DMS53 treated with DMSO at 0.1 percent for 48 hours (cell line): ENCODE measurements at regions not wholly inside any gene's neighbourhood (a gene's known extent, or its start where the extent isn't known, plus 50 kb on each side); places are given as distances from the start of the nearest gene placed in this dataset.
"Not testable (repeated sequence)": the region's sequence is repeated elsewhere in the genome, so short reads cannot be mapped to it uniquely, and the experiment has no call there.

ENCODE experiments used
- DNase-seq: peaks from one replicate; lab custom pipeline; 2025; ENCODE audit not compliant: unreplicated experiment; lab: John Stamatoyannopoulos, UW

GRCh38 chr11:82536706-82537105 lies 197.0 kb downstream of the FAM181B start:
- no peak for DNase-seq

DNA sequence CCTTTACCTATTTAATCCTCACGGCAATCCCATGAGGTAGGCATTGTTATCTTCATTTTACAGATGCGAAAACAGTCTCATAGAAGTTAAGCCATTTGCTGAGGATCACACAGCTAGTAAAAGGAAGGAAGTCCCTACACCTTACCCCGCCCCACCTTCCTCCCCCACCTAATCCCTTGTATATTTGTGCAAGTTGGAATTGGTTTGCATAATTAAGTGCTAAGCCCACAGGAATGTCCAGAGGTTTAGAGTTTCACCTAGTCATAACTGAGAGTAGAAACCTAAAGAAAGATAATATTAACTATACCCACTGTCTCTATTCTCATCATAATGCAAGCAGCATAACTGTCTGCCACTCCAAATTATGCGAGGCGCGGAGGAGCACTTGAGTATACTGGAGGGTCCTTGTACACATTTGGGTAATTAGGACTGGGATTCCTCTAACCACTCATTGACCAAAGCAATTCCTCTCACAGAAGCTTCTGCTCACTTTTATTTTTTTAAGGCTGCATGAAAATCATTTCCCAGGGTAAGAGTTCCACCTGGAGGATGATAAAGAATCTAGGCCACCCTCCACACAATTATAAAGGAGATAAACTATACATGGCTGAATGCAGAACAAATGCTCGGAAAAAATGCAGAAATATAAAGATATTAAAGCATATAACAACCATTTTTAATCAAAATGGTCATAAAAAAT lies 199.9 kb downstream of the FAM181B start:
- peak; percentile 62 for DNase-seq

DNA sequence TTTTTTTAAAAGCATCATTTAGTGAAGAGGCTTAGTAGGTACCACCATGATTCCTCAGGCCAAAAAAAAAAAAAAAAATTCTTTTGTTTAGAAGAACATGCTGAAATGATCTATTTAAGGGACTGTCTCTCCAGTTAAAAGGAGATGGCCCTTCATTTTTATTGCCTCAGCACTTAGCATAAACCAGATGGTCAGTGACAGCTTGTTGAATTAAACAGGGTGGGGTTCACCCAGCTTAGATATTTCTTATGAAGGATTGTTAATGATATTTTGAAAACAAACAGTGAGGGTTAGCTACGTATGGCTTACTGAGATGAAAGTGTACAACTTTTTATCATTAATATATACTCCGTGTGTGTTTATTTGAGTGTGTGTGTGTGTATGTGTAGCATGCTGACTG lies 203.7 kb downstream of the FAM181B start:
- DNase-seq: no peak

DNA sequence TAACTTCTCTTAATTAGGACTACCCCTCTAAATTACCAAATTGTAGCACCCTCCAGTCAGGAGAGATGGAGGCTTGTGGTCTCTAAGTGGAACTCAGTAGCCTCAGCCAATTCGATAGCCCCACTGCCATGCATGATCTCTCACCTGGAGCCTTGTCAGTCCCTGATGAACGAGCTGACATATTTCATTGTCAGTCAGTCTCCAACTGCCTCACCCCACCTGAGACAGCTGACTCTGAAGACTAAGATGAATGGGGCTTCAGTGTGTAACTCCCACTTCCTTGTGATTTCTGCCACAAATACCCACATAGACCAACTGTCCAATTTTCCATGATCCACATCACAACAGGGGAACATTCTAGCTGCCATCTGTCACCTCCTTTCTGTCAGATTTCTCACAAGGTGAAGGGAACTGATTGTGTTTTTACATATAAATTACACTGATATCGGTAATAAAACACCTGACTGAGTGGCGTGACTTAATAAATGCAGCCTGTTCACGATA lies 206.5 kb downstream of the FAM181B start:
- no peak for DNase-seq

DNA sequence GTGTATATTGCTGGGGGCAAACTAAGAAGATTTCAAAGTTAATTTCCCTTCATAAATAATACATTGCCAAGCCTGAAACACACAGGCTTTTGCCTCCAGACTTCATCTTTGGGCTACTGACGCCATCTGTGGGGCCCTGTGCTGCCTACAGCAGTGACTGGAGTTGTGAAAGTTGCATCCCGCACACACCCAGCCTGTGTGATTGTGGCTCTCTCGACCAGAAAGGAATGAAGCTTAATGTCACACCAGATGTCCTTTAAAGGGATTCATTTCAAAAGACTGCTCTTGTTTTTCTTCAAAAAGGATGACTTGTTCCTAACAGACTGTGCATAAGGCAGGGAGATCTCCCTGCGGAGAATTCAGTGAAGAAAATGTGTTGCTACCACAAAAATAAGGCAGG lies 210.5 kb downstream of the FAM181B start:
- DNase-seq: no peak

- DNase-seq: no peak
Measured at GRCh38 chr11:82521427-82521826, 212.2 kb downstream of the FAM181B start.

GRCh38 chr11:82507288-82507687 lies 226.4 kb downstream of the FAM181B start:
- DNase-seq: no peak

DNA sequence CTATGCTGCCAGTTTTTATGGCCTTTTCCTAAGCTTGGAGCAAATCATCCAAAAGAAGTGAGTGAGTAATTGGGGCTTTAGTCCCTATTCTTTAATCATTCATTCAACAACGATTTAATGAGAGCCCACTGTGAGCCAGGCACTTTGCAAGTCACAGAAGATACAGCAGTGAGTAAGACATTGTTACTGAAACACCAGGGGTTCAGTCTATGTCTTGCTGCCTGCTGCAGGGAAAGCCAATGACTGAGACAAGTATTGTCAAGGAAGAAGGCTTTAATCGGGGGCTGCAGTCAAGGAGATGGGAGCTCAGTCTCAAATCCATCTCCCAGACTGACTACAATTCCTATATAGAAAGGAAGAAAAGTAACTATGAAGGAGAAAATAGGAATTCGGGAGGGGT lies 228.3 kb downstream of the FAM181B start:
- DNase-seq: no peak

DNA sequence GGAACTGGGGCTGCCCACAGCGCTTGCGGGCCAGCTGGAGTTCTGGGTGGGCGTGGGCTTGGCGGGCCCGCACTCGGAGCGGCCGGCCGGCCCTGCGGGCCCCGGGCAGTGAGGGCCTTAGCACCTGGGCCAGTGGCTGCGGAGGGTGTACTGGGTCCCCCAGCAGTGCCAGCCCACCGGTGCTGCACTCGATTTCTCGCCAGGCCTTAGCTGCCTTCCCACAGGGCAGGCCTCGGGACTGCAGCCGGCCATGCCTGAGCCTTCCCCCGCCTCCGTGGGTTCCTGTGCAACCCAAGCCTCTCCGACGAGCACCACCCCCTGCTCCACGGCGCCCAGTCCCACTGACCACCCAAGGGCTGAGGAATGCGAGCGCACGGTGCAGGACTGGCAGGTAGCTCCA lies 232.5 kb downstream of the FAM181B start:
- not testable (repeated sequence) for DNase-seq

GRCh38 chr11:82494988-82495432 lies 238.7 kb downstream of the FAM181B start:
- peak; percentile 75 for DNase-seq

DNA sequence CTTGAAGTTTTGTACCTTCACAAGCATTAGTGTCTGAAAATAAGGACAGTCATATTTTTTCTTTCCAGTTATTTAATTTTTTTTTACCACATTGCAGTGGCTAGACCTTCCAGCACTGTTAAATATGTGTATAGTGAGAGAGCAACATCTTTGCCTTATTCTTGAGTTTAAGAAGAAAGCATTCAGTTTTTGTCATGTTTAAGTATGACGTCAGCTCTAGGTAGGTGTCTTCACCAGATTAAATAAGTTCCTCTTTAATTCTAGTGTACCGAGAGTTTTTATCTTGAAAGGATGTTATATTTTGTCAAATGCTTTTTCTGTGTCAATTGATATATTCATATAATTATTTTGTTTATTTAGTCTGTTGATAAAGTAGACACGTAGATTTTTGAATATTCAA lies 258.8 kb downstream of the FAM181B start:
- no peak for DNase-seq

GRCh38 chr11:82465481-82465880 lies 268.2 kb downstream of the FAM181B start:
- DNase-seq: no peak

GRCh38 chr11:82462608-82463242 lies 270.9 kb downstream of the FAM181B start:
- DNase-seq: no peak

DNA sequence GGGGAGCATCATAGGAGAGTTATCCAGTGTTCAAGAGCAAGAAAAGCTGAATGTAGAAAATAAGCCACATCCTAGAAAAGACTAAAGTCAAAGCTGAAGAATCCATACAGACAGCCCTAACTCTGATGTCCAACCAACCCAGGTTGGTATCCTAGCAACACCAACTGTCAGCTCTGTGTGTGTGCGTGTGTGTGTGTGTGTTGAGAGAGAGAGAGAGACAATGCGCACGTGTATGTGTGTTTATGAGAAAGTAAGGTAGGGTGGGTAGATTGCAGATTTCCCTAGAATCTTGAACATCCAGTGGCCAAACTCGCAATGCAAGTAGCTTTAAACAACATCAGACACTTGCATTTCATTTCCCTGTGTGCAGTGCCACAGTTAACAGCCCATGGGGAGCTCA lies 274.9 kb downstream of the FAM181B start:
- no peak for DNase-seq

DNA sequence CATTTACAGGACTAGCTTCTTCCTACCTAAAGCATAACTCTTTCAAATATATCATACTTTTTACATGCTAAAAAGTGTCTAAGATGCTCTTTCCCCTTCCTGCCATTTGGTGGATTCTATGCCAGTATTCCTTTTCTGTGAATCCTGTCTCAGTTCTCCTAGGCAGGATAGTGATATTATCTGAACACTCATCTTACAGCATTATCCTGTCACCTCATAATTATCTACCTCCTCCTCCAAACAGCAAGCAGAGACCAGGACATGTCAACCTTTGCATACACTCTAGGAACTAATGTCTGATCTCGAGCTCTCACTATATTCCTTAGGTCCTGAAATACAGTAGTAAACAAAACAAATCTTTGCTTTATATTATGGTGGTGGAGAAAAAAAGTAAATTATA lies 275.5 kb downstream of the FAM181B start:
- no peak for DNase-seq

DNA sequence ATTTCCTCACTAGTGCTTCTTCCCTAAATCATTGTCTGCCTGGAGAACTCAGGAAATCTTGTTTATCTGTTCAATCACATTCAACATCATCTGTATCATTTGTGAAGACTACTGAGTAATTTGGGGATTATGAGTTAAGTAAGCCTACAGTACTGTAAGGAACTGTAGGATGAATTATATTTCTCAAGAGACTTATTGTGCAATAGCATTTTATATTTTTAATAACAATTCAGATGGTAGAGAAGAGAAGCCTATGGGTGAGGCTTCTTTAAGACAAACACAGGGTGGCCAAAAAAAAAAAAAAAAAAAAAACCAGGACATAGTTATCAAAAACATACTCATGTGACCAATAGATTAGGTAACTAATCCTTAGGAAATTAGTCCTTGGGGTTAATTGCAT lies 282.7 kb downstream of the FAM181B start:
- no peak for DNase-seq

GRCh38 chr11:82406611-82407010 lies 327.1 kb downstream of the FAM181B start:
- no peak for DNase-seq

GRCh38 chr11:82405421-82405820 lies 328.2 kb downstream of the FAM181B start:
- DNase-seq: no peak

DNA sequence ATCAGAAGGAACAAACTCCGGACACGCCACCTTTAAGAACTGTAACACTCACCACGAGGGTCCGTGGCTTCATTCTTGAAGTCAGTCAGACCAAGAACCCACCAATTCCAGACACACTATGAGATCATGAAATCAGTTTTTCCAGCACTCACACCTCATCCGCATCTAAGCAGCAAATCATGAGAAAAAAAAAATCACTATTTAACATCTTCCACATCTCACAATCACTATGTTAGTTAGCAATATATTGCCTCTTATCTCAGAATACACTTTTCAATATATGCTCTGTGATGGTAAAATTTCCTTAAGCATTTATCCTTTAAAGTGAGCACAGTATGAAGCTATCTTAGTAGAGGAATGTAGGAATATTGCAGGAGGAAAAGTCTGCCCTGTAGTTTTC lies 328.7 kb downstream of the FAM181B start:
- DNase-seq: no peak

GRCh38 chr11:82403640-82404305 lies 329.9 kb downstream of the FAM181B start:
- no peak for DNase-seq

DNA sequence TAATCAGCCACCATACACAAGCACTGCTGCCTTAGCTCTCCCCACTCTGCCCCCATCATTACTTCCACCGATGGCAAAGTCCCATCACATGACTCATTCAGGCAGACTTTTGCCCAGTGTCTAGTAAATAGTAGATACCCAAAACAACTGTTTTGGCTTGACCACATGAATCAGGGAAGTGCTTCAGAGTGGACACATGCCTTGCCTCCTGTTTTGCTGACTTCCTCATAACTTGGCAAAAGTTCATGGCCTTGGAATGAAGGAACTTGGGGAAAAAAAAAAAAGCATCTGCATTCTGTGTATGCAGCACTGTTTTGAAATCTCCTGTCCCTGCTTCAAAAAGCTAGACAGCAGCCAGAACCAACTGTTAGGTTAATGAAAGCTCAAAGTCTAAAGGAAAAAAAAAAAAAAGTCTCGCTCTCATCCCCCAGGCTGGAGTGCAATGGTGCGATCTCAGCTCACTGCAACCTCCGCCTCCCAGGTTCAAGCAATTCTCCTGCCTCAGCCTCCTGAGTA lies 335.3 kb downstream of the FAM181B start:
- DNase-seq: no peak

DNA sequence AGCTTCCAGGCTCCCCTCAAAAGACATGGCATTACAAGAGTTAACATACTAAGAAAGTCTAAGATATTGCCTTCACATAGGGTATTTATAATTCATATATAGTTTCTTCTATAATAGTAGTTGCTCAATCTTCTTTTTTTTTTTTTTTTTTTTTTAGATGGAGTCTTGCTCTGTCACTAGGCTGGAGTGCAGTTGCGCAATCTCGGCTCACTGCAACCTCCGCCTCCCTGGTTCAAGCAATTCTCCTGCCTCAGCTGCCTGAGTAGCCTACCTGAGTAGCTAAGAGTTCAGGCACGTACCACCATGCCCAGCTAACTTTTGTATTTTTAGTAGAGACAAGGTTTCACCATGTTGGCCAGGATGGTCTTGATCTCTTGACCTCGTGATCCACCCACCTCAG lies 337.0 kb downstream of the FAM181B start:
- not testable (repeated sequence) for DNase-seq
